ENCODE measurements at regions not wholly inside any gene's neighbourhood (a gene's known extent, or its start where the extent isn't known, plus 50 kb on each side); places are given as distances from the start of the nearest gene placed in this dataset.

DNA sequence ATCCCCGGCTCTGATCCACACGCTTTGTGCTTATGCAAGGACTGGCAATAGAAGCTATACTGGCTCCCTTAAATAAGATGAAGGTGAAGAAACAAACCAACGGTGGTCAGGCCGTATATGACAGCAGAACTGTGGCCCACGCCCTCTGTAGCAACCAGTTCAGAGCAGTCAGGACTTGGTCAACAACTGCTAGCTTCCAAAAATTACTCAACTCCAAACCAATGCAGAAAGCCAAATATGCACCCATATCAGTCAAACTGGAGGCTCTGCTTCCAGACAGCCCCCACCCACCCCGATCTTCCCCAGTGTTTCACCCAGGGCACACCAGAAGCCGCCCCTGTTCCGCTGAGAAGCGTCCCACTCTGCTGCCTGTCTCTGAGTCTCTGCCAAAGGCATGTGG lies 222.3 kb upstream of the MGMT start:
- no peak for TF ChIP-seq REST (IDR thresholded peaks at IDR 0.05; ENCODE audit: low read depth)
- TF ChIP-seq YY1 (IDR thresholded peaks at IDR 0.05; ENCODE audit: extremely low read depth, insufficient replicate concordance, low read depth, low read length): no peak
- TF ChIP-seq POLR2A (IDR thresholded peaks at IDR 0.05; ENCODE audit: borderline replicate concordance, extremely low read depth, insufficient read depth, insufficient read length): no peak
